ENCODE measurements at regions not wholly inside any gene's neighbourhood (a gene's known extent, or its start where the extent isn't known, plus 50 kb on each side); places are given as distances from the start of the nearest gene placed in this dataset.

- 65 to 79% (median 72%) methylated on average over 1 of the region's 1 CpG for WGBS, 4 donors
- no peak for TF ChIP-seq CTCF (IDR thresholded peaks at IDR 0.05)
- intact Hi-C loops (cut with DNase I), result no loop called here
- no peaks in the 10 kb centered on the region for H3K36me3 ChIP-seq (replicated peaks in 1 of 2)
- no peaks in the 10 kb centered on the region for H3K4me1 ChIP-seq (replicated peaks in 1 of 2)
- no peaks in the 10 kb centered on the region for H3K27me3 ChIP-seq
- H3K9me3 ChIP-seq (replicated peaks in 1 of 3), result no peaks in the 10 kb centered on the region
- no peak overlapping the region for H3K4me3 ChIP-seq
- no peak for DNase-seq
- no peak overlapping the region for H3K27ac ChIP-seq
Observed at GRCh38 chr13:71306821-71307220, 560.2 kb downstream of the DACH1 start.

- WGBS, 4 donors, result 58 to 75% (median 70%) methylated on average over 3 of the region's 3 CpGs
Observed at GRCh38 chr13:71304861-71305260, 562.1 kb downstream of the DACH1 start.

GRCh38 chr13:71303144-71303543, 563.9 kb downstream of the DACH1 start:
- intact Hi-C loops (cut with DNase I), result no loop called here

More at GRCh38 chr13:71304861-71305260, 562.1 kb downstream of the DACH1 start:
- Histone ChIP-seq H3K9me3 (replicated peaks in 1 of 3) (no peaks in the 10 kb centered on the region), H3K4me1 (replicated peaks in 1 of 2) (no peaks in the 10 kb centered on the region), H3K4me3 (no peak overlapping the region), H3K27ac (no peak overlapping the region), H3K27me3 (no peaks in the 10 kb centered on the region), H3K36me3 (replicated peaks in 1 of 2) (no peaks in the 10 kb centered on the region)
- intact Hi-C loops (cut with DNase I), result no loop called here
- TF ChIP-seq POLR2A (IDR thresholded peaks at IDR 0.05), result no peak
- no peak for TF ChIP-seq CTCF (IDR thresholded peaks at IDR 0.05)
- no peak for DNase-seq

GRCh38 chr13:71300602-71301001, 566.4 kb downstream of the DACH1 start:
- no peak overlapping the region for H3K27ac ChIP-seq
- no peaks in the 10 kb centered on the region for H3K9me3 ChIP-seq (replicated peaks in 1 of 3)
- no peak for TF ChIP-seq CTCF (IDR thresholded peaks at IDR 0.05)
- TF ChIP-seq POLR2A (IDR thresholded peaks at IDR 0.05), result no peak
- no peaks in the 10 kb centered on the region for H3K36me3 ChIP-seq (replicated peaks in 1 of 2)
- no peak for DNase-seq
- no peak overlapping the region for H3K4me3 ChIP-seq
- H3K27me3 ChIP-seq, result no peaks in the 10 kb centered on the region
- no peaks in the 10 kb centered on the region for H3K4me1 ChIP-seq (replicated peaks in 1 of 2)
- intact Hi-C loops (cut with DNase I), result no loop called here

More at GRCh38 chr13:71303144-71303543, 563.9 kb downstream of the DACH1 start:
- TF ChIP-seq CTCF (IDR thresholded peaks at IDR 0.05), result peak in 2 of 6 experiments; percentile 18 to 28
- no peak for TF ChIP-seq POLR2A (IDR thresholded peaks at IDR 0.05)
- Histone ChIP-seq H3K27me3 (no peaks in the 10 kb centered on the region), H3K36me3 (replicated peaks in 1 of 2) (no peaks in the 10 kb centered on the region), H3K4me1 (replicated peaks in 1 of 2) (no peaks in the 10 kb centered on the region), H3K27ac (no peak overlapping the region), H3K9me3 (replicated peaks in 1 of 3) (no peaks in the 10 kb centered on the region), H3K4me3 (no peak overlapping the region)
- WGBS, 4 donors, result 58 to 72% (median 64%) methylated on average over 3 of the region's 3 CpGs
- DNase-seq, result no peak
